ENCODE measurements at regions not wholly inside any gene's neighbourhood (a gene's known extent, or its start where the extent isn't known, plus 50 kb on each side); places are given as distances from the start of the nearest gene placed in this dataset.
A peak's percentile ranks its signal among the peaks of the same experiment; 100 is the strongest.
"Not testable (repeated sequence)": the region's sequence is repeated elsewhere in the genome, so short reads cannot be mapped to it uniquely, and the experiment has no call there.

DNA sequence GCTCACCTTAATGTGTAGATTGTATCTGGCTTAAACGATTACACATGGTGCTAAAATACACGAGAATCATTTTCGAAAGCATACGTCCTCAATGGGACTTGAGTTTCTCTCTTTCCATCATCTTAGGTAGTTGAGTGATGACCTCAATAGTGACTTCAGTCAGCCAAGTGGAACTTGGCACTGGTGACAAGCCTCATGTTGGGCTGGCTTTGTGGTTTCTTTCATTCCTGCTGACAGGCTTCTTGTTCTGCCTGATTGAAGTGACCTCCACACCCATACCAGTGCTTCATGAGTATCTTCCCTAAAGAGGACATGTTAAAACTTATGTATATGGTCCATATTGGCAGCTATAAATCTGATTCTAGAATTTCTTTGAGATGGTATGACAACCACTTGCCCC is 159.1 kb upstream of the WDR1 start:
- no peak for DNase-seq

DNA sequence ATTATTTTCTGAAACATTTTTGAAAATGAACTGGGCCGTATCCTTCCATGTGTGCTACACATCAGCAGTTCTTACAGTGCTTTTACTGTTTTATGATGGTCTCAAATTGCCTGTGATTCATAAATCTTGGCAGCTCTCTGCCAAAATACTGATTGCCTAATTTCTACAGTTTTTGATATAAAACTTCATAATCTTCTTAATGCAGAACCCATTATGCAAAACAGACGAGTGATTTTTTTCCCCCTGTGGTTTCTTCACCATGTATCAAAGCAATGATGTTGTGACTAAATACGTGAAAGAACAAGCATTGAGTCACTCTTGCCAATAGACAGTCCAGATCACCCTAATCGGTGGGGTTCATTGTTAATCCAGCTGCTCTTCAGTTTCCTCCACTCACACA is 156.4 kb upstream of the WDR1 start:
- DNase-seq: no peak

DNA sequence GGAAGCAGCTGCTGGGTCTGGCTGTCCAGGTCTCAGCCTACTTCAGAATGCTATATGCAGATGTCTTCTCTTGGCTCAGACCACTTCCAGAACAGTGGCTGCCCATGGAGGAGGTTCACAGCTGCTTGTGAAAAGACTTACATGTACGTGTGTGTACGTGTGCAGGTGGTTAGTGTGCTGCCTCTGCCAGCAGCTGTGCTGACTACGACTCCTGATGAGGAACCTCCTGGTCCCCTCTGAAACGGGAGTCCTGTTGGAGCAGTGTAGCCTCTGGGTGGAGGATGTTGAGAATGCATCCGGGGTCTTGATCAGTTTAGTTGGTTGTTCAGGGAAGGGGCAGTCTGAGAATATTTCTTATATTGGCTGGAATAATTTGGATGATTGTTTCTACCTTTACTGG is 155.9 kb upstream of the WDR1 start:
- no peak for DNase-seq

DNA sequence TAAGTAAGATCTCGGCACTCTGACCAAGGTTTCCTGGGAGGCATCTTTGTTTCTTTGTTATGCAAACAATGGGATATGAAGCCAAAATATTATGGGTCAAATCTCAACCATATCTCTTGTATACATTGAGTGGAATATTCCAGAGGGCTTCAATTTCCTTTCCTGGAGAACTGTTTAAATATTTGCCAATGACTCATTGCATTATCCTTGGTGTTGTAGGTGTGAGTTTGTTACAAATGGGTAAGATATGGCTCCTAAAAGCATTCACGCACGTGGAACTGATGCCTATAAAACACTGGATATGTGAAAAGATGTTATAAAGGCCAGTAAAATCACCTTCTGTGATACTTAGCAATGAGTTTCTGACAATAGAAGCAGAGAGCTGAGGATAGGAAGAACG is 150.5 kb upstream of the WDR1 start:
- no peak for DNase-seq

DNA sequence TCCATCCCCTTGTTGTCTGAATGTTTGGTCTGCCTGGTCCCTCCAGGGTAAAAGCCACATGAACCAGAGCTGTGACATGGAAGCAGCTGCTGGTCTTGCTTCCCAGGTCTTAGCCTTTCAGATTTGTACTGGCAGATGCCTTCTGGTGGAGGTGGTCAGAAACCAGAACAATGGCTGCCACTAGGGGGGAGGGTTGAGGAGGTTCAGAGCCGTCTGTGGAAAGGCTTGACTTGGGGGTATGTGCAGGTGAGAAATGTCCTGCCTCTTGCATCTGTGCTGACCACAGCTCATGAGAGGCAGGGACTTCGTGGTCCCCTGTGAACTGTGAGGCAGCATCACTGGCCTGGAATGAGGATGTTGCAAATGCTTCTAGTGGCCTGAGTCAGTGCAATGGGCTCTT is 144.2 kb upstream of the WDR1 start:
- DNase-seq: no peak

DNA sequence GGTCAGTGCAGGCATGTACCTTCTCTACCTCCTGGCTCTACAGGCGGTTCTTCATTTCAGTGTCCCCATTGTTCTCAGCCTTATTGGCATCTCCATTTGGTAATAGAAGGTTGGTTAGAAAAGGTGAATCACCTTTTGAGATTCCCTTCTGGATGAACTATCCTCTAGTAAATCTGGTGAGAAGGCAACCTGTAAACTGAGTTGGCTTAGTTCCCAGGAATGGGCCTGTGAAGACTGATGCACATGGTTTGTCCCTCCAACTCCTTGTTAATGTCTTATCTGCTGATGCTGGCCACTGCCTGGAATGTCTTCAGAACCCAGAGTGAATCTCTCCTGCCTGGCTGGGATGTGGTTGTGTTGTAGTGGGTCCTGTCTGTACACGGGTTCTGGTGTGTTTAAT is 143.4 kb upstream of the WDR1 start:
- no peak for DNase-seq

DNA sequence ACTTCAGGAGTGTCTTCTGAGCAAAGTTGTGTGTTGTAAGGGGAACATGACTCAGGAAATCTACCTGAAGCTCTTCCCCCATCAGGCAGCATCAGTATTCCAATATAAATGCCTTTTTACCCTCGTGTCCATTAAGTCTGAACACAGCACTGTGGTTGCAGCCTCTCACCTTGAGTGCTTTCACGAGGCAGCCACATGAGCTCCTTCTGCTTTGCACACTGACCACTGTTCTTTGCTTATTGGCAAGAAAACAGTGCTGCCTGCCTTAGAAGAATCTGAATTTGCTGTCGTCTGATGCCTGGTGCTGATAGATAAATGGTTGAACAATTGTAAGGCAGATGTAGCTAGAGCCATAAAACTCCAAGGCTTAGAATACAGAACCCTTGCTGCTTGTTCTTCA is 139.6 kb upstream of the WDR1 start:
- no peak for DNase-seq

DNA sequence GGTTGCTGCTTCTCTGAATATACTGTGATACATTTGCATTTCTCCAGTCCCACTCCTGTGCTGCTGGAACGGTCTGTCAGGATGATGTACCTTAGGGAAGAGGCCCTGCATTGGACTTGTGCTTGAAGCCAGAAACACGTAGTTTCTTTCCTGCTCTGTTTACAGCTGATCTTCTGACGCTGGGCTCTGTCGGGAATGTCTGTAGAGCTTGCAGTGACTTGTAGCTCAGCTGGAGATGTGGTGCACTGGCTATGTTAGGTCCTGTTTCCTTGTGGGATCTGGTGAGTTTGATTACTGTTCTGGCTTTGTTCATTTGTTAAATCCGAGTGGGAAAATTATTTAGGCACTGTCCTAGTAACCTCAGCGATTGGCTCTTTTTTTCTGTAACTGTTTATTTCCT is 137.2 kb upstream of the WDR1 start:
- no peak for DNase-seq

DNA sequence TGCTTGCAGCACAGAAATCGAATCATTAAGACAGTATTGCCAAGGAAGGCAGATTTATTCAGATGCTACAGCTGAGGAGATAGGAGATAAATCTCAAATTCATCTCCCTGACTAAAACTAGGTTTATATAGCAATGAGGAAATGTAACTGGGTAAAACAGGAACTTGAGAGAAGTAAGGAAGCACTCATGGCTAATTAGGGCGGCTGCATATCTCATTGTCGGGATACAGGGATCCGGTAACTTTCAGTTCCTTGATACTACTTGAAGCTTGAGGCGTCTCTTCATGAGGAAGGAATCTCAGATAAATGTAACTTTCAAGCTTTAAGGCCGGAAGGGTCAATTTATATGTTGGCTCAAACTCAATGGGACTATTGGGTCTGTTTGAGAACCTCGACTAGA is 129.2 kb upstream of the WDR1 start:
- peak; percentile 22 to 25 for DNase-seq

DNA sequence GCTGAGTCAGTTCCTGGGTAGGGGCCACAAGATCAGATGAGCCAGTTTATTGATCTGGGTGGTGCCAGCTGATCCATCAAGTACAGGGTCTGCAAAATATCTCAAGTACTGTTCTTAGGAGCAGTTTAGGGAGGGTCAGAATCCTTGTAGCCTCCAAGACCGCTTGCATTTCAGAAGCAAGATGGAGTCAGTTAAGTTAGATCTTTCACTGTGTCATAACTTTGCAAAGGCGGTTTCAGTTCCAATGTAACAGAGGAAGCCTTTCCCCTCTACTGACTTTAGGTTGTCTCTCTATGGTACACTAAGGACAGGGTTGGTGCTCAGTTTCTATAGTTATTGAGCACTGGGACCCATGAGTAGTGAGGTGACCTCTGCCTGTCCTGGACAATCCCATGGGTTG is 127.3 kb upstream of the WDR1 start:
- DNase-seq: no peak

DNA sequence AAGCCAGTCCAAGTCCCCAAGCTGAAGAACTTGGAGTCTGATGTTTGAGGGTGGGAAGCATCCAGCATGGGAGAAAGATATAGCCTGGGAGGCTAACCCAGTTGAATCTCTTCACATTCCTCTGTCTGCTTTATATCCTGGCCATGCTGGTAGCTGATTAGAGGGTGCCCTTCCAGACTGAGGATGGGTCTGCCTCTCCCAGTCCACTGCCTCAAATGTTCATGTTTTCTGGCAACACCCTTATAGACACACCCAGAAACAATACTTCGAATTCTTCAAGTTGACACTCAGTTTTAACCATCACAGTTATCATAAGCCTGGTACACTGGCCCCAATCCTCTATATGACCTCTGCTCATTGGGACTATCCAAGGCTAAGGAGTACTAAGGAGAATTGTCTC is 124.1 kb upstream of the WDR1 start:
- no peak for DNase-seq

DNA sequence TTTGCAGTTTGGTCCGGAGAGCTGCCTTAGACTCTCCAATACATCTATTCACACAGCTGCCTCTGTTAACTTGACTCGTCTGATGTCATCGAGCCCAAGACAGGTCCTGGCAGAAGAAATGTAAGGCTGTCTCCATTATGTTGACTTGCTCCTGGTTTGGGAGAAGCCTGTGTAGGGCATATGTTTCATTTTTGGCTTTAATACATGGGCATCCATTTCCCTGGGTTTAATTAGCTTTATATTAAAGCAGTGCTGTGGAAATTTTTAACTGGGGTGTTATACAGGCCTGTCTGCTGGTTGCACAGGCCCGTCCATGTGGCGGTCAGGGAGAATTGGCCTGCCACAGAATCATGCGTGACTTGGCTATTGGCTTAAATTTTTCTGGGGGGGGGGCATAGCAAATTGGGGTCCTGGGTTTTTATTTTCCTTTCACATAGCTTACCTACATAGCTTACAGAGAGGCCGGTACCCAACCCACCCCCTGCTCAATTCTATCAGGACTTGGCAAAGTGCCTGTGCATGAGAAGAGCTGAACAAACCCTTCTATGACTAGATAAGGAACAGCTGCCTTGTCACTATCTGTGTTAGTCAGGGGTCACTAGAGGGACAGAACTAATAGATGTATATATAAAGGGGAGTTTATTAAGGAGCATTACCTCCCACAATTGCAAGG is 123.5 kb upstream of the WDR1 start:
- no peak for DNase-seq

DNA sequence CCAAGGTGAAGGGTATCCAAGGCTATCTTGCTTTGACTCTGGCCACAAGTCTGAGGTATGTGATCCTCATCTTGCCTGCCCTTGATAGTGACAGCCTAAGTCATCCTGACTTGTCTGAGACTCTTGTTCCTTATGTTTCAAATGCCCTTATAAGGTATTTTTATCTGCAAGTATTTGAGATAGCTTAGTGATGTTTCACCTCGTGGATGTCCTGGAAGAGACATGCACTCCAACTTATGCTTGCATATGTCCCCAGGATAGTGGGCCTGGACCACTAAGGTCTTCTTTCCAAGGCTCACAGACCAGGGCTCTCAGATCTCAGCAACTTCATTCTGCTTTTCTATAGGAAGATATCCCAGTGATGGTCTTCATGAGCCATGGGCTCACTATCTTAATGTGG is 120.5 kb upstream of the WDR1 start:
- DNase-seq: no peak

DNA sequence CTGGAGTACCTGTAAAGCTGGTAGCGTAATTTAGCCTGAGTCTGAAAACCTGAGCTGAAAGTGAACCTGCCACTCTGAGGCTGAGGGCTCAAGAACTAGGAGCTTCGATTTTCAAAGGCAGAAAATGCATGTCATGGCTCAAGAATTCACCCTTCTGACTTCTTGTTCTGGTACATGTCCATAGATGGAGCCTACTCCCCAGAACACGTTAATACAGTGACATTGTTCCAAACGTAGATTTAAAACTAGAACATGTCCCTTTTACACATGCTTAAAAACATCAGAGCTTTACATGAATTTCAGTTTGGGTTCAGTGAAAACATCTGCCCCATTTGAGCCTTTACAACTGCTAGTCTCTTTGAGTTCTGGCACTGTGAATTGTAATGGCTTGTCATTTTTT is 115.5 kb upstream of the WDR1 start:
- no peak for DNase-seq

DNA sequence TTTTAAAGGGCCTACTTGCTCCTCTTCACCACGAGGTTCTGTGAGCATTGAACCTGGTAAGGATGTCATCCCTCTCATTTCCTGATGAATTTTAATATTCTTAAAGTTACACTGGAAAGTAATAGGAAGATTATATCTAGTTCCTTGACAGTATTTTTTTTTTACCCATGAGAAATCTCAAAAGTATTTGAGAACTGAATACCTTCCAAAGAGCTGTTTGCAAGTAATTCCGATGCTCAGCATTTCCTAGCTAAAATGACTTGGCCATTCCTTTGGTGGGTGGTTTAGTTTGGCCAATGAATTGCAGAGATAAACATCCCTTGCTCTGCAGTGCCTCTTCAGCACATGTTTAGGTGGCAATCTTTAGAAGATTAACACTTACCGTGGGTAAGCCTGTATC is 110.2 kb upstream of the WDR1 start:
- DNase-seq: no peak

DNA sequence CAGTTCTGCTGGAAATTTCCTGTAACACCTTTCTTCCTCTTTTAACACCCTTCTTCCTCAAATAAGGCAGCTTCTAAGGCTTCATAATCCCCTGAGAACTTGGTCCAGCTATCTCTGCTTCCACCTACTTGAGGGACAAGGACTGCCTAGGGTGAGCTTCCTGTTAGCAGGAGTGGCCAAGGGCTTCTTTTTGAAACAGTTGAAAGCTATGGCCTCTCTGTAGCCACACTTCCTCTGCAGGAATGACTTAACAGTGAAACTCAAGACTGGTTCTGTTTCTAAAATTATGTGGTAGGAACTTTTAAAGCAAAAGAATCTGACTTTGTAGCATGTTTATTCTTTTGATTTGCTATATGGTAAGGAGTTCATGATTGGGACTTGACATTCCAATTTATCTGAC is 108.5 kb upstream of the WDR1 start:
- no peak for DNase-seq

DNA sequence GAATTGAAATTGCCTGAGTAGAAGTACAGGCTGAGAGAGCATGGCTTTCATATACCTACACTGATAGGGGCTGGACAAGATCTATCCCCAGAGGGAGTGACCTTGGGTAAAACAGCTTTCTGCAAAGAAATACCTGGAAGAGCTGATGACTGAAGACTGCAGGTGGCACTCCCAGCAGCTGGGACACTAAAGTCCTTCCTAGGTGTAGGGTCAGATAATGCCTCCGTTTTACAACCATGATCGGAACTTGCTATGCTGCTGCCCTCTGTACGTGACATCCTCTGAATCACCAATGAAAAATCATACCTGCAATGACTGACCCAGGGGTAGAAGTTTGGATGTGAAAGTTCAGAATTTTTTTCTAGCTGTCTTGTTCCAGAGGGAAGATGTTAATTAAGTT is 107.2 kb upstream of the WDR1 start:
- DNase-seq: no peak

DNA sequence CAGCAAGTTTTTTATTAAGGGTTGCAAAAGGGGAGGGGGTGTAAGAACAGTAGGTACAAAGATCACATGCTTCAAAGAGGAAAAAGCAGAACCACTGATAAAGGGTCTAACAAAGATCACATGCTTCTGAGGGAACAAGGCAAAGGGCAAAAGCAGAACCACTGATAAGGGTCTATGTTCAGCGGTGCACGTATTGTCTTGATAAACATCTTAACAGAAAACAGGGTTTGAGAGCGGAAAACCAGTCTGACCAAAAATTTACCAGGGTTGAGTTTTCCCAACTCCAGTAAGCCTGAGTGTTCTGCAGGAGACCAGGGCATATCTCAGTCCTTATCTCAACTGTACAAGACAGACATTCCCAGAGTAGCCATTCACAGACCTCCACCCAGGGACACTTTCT is 96.9 kb upstream of the WDR1 start:
- DNase-seq: not testable (repeated sequence)

DNA sequence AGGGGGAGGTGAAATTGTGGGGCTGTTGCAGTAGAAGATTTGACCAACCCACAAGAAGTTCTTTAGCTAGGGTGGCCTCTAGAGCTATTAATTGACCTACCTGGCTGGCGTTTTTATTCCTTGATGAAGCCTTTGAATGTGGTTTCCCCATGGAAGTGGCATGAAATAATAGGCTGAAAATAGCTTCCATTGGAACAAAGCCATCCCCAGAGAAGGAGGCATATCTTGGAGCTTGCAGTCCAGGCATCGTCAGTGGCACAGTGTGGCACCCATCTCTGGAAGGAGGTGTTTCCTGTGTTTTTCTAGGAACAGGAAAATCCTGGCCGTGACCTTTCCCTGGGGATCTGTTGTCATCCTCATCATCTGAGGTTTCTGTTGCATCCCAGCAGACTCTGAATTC is 96.3 kb upstream of the WDR1 start:
- no peak for DNase-seq

DNA sequence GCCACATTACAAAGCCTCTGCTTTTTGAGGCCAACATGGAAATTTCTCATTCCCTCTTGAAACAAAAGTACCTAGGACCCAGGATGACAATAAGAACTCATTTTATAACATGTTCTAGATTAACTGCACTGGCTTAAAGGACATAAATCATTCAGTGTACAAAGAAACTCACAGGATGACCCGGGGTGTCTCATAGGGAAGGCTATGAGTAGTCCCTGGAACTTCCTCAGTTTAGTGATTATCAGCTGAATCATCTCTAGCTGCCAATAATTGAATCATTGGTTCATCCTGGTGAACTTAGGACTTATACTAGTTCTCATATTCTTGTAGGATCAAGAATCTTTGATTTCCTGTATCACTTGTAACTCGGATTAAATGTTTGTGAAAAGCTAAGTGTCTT is 95.8 kb upstream of the WDR1 start:
- no peak for DNase-seq

DNA sequence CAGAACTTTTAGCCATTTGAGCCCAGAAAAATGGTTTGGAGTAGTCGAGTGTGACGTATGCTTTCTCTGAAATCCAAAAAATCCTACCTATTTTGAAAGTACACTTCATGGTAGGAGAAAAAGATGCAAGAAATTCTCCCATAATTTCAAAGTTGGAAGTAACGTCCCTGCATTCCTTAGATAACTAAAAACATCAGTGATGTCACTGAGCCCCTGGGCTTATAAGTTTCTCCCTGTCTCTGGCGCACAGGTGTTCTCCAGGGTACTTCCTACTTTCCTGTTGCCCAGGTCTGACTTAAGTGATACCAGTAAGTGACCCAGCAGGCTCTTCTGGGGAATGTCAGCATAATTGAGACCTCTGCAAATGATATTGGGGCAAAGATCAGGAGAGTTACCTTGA is 90.5 kb upstream of the WDR1 start:
- DNase-seq: no peak

DNA sequence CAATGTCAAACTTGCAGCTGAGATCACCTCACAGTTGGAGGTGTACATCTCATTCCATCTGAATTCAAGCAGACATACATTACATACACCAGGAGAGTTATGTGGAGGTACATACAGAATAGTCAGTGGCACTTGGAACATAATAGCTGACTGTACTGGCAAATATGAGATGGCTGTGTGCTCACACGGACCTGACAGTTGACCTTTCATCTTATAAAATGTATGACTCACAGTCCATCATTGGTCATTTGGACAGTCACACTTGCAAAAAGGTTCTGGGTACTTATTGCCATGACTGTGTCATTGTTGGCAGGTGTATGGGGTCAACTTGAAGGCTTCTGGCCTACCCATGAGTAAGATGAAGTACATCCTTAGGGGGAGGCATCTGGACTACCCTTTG is 88.6 kb upstream of the WDR1 start:
- no peak for DNase-seq

DNA sequence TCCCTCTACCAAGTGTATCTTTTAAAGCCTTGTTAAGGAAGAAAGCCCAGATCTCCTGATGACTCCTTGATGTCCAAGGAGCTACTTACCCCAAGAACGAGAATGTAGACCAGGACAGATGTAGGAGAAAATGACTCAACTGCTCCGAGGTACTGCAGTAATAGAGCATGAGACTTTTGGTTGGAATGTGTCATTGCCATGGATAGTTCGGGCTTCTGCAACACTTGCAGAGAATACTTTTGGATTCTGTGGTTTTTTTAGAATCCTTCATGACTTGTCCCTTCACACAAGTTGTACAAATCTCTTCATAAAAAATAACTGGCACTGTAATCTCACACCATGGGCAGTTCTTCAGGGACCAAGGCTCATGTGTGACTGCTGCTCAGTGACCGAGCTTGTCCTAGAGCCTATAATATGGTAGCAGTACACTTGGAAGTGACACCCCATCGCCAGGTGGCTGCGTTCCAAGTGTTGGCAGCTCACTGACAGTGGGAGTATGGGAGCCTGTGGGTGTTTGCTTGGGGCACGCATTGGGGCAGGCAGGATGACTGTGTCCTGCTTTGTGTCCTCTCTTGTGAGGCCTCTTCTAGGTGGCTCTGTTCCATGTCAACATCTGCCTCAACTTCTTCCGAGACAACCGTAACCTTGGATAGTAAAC is 87.9 kb upstream of the WDR1 start:
- DNase-seq: no peak

DNA sequence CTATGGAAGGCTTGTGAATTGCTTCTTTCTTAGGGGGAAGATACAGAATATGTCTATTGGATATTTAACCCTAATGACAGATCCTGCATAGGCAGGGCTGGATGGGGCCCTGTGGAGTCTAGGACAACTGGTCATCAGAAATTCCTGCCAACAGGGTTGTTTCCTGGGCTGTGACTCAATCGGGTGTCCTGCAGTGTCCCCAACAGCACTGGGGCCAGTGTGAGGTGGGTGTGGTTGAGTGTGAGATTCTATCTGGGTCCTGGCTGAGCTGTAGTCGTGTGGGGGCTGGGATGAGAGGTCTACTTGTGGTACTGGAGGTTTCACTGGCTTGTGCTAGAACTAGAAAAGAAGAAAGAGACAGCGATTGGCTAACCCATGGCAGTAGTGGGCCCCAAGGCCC is 87.3 kb upstream of the WDR1 start:
- DNase-seq: no peak
